ENCODE measurements at regions not wholly inside any gene's neighbourhood (a gene's known extent, or its start where the extent isn't known, plus 50 kb on each side); places are given as distances from the start of the nearest gene placed in this dataset.

GRCh38 chr20:60250251-60250650 lies 292.0 kb downstream of the CDH26 start:
- Histone ChIP-seq H3K9me3 (no peaks in the 10 kb centered on the region), H4K20me1 (ENCODE audit: insufficient read depth) (no peaks in the 10 kb centered on the region), H3K4me3 (ENCODE audit: low read depth in 2 of 2, low read length in 1 of 2) (no peak overlapping the region), H3K9ac (no peak overlapping the region), H3K4me1 (ENCODE audit: control insufficient read depth in 1 of 2, insufficient read depth in 2 of 2, low read depth in 1 of 2, low read length in 1 of 2) (peaks cover 0 to 6% of the 10 kb centered on the region in 2 experiments; a peak in 1 of 4 replicates), H3F3A (replicated peaks; ENCODE audit: insufficient read depth) (no peaks in the 10 kb centered on the region), H3K36me3 (replicated peaks in 1 of 2; ENCODE audit: control insufficient read depth in 1 of 2, insufficient read depth in 2 of 2, low read length in 1 of 2) (no peaks in the 10 kb centered on the region), H3K9me2 (no peaks in the 10 kb centered on the region), H3K27ac (ENCODE audit: low read depth in 2 of 2, low read length in 1 of 2) (no peak overlapping the region), H3K79me2 (ENCODE audit: insufficient read depth) (no peaks in the 10 kb centered on the region), H3K27me3 (ENCODE audit: insufficient read depth) (no peaks in the 10 kb centered on the region), H2AFZ (ENCODE audit: low read depth) (no peak overlapping the region), H3K4me2 (no peak overlapping the region)
- no peak for DNase-seq
- WGBS (ENCODE audit: low lambda C conversion rate) = 77% methylated on average over 5 of the region's 5 CpGs
- CTCF ChIA-PET = interaction anchor here (0.7 to 0.9 kb wide), 2 partner anchors 11 to 13 kb away, joined by 3 read pairs; no protein-coding TSS in a partner anchor
- POLR2A ChIA-PET = no interaction called here
- TF ChIP-seq FOXM1 (IDR thresholded peaks at IDR 0.05; ENCODE audit: low read depth) (no peak), MXI1 (IDR thresholded peaks at IDR 0.05; ENCODE audit: low read depth, low read length) (no peak), YY1 (IDR thresholded peaks at IDR 0.05; ENCODE audit: low read depth) (no peak), MEF2A (IDR thresholded peaks at IDR 0.05; ENCODE audit: borderline replicate concordance, low read depth) (no peak), RAD21 (IDR thresholded peaks at IDR 0.05; ENCODE audit: low read length) (no peak), EP300 (IDR thresholded peaks at IDR 0.05; ENCODE audit: borderline replicate concordance in 1 of 2, low read depth in 1 of 2, low read length in 1 of 2) (no peak), USF2 (IDR thresholded peaks at IDR 0.05; ENCODE audit: borderline replicate concordance, low read depth, low read length) (no peak), CTCF (IDR thresholded peaks at IDR 0.05) (no peak), IRF3 (IDR thresholded peaks at IDR 0.05; ENCODE audit: low read depth, low read length) (no peak), NRF1 (IDR thresholded peaks at IDR 0.05; ENCODE audit: low read depth, low read length) (no peak)
- TF ChIP-seq, protein P1, sequence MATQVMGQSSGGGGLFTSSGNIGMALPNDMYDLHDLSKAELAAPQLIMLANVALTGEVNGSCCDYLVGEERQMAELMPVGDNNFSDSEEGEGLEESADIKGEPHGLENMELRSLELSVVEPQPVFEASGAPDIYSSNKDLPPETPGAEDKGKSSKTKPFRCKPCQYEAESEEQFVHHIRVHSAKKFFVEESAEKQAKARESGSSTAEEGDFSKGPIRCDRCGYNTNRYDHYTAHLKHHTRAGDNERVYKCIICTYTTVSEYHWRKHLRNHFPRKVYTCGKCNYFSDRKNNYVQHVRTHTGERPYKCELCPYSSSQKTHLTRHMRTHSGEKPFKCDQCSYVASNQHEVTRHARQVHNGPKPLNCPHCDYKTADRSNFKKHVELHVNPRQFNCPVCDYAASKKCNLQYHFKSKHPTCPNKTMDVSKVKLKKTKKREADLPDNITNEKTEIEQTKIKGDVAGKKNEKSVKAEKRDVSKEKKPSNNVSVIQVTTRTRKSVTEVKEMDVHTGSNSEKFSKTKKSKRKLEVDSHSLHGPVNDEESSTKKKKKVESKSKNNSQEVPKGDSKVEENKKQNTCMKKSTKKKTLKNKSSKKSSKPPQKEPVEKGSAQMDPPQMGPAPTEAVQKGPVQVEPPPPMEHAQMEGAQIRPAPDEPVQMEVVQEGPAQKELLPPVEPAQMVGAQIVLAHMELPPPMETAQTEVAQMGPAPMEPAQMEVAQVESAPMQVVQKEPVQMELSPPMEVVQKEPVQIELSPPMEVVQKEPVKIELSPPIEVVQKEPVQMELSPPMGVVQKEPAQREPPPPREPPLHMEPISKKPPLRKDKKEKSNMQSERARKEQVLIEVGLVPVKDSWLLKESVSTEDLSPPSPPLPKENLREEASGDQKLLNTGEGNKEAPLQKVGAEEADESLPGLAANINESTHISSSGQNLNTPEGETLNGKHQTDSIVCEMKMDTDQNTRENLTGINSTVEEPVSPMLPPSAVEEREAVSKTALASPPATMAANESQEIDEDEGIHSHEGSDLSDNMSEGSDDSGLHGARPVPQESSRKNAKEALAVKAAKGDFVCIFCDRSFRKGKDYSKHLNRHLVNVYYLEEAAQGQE (IDR thresholded peaks at IDR 0.05; ENCODE audit: low read depth, low read length) = no peak

Measured in SK-N-SH (cell line).